Activated CD4-positive, alpha-beta T cell treated with anti-CD3 and anti-CD28 coated beads for 48 hours (primary cell): ENCODE measurements at regions not wholly inside any gene's neighbourhood (a gene's known extent, or its start where the extent isn't known, plus 50 kb on each side); places are given as distances from the start of the nearest gene placed in this dataset.
A peak's percentile ranks its signal among the peaks of the same experiment; 100 is the strongest.
"Not testable (repeated sequence)": the region's sequence is repeated elsewhere in the genome, so short reads cannot be mapped to it uniquely, and the experiment has no call there.

Experiments
- DNase-seq: peaks from one replicate; pipeline ENCODE4 v3.0.0-alpha.2; 2020

DNA sequence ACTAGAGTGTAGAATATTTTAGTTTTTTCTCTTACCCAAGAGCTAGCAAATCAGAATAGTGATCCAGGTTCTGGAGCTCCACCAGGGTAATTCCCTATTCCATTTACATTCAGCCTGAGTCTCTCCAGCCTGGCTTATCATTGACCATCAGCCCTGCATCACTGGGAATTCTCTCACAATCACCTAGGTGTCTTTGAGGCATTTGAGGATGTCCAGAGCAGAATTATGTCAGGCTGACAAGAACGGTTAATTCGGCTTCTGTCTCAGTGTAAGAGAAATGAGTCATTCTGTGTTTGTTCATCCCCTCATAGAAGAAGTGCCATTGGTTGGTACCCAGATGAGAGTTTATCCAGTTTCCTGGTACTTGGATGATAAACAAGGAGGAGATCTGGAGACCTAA lies 180.5 kb downstream of the ZNF737 start:
- DNase-seq: no peak

DNA sequence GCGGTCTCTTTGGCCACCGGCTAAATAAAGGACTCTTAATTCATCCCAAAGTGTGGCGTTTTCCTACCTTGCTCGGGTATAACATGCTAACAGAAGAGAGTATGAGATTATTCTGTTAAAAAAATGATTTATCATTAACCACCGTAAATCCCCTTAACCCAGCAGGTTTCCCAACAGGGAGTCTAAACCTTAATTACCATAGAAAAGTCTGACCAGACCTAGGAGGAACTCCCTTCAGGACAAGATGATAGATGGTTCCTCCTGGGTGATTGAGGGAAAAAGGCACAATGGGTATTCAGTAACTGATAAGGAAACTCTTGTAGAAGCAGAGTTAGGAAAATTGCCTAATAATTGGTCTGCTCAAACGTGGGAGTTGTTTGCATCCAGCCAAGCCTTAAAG lies 193.7 kb downstream of the ZNF737 start:
- no peak for DNase-seq

DNA sequence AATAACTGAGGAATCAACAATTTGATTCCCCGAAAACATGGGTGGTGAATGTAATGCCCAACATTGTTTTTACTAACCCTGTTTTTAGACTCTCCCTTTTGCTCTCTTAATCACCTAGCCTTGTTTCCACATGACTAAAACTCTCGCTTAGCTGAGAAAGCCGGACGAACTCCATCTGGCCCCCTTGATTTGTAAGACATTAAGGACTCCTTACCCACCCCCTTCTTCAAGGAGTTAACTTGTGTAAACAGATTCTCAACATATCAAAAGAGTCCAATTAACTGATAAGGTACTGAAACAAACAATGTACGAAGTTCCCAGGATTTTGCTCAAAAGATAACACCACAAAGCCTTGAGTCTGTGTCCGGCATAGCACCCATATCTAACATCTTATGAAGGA lies 194.3 kb downstream of the ZNF737 start:
- not testable (repeated sequence) for DNase-seq

- DNase-seq: no peak
Measured at GRCh38 chr19:20367811-20368294, 197.7 kb downstream of the ZNF737 start.

- no peak for DNase-seq
Measured at GRCh38 chr19:20365146-20365545, 198.1 kb downstream of the ZNF486 start.

- no peak for DNase-seq
Measured at GRCh38 chr19:20359933-20360720, 193.1 kb downstream of the ZNF486 start.

GRCh38 chr19:20358841-20359465 lies 191.9 kb downstream of the ZNF486 start:
- DNase-seq: not testable (repeated sequence)

GRCh38 chr19:20357921-20358320 lies 190.9 kb downstream of the ZNF486 start:
- no peak for DNase-seq

DNA sequence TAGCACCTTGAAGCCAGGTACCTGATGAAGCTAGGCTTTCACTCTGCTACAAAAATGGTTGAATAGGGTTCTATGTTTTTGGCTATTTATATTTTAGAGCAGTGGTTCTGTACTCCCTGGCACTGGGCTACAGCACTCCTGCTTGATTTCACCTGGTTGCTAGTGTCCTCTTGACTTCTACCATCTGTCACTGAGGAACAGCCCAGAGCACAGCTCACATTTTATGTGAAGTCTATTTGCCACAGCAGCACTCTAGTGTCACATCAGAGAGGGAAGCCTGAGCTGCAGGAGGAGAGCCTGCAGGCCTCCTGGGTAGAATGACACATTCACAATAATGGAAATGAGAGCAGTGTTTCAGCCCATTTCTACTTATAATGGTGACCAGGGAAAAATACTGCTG lies 184.2 kb downstream of the ZNF486 start:
- DNase-seq: no peak

GRCh38 chr19:20349206-20349605 lies 182.2 kb downstream of the ZNF486 start:
- no peak for DNase-seq

GRCh38 chr19:20339444-20339843 lies 172.4 kb downstream of the ZNF486 start:
- no peak for DNase-seq

- no peak for DNase-seq
Measured at GRCh38 chr19:20334760-20335159, 167.7 kb downstream of the ZNF486 start.

GRCh38 chr19:20333508-20333907 lies 166.5 kb downstream of the ZNF486 start:
- DNase-seq: no peak

DNA sequence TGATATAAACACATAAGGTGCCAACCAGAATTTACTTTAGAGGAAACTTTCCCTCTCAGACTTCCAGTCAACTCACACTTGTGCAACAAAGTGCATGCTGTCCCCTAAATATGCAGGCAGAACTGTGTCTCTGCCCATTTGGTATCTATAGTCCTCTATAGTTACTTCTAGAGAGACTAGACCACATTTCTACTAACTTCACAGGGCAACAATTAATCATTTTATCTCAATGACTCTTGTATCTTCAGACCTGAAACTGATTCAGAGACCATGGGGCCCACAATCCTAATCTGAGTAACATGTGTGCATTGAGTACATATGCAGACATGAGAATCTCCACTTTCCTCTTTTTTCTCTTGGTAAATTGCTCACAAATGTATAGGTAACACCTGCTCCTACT lies 158.1 kb downstream of the ZNF486 start:
- DNase-seq: peak; percentile 11

DNA sequence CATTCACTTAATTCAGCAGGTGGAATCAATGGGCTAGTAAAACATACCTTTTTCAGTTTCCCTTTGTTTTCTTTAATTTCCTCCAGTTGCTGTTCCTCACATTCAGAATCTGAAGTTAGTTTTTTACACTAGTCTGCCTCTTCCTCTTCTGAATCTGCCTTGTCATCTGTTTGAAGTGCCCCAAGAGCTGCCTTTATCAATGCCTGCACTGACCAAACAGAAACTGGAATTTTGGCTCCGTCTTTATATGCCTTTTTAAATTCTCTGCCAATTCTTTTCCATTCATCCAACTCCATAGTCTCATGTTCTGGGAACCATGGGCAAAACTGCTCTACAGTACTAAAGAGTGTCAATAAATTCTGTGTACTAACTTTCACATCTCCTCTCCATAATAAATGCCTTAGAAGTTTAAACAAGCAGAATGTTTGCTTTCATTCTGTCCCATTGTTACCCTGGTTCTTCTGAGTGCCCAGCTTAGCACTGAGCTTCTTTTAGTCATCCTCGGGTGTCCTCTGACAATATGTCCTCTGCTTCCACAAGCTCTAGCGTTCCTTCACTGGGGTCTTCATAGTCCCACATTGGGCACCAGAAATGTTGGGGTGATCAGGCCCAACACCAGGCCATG lies 154.2 kb downstream of the ZNF486 start:
- DNase-seq: no peak

DNA sequence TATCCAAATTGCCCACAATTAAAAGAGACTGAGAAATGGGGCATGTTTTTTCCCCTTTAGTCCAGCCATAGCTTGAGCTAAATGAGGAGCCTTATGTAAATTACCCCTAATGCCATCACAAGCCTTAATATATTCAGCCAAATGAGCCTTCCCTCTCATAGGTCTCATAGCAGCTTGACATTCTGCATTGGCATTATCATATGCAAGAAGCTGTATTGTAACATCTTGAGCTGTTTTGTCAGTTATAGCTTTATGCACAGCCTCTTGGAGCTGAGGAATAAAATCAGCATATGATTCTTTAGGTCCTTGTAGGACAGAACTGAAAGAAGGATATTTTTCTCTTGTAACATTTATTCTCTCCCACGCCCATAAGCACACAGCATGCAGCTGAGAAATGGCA lies 153.2 kb downstream of the ZNF486 start:
- no peak for DNase-seq

DNA sequence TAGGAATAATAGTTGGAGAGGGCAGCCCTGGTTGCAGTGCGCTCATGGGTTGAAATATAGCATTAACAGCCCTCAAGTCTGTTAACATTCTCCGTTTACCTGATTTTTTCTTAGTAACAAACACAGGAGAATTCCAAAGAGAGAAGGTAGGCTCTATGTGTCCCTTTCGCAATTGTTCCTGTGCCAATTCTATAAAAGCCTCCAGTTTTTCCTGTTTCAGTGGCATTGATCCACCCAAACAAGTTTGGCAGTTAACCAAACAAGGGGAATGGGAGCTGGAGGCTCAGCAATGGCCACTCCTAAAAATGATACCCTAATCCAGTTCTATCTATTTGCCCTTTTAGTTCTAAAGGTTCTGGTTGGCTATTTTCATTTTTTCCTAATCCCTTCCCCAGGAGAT lies 151.6 kb downstream of the ZNF486 start:
- no peak for DNase-seq

DNA sequence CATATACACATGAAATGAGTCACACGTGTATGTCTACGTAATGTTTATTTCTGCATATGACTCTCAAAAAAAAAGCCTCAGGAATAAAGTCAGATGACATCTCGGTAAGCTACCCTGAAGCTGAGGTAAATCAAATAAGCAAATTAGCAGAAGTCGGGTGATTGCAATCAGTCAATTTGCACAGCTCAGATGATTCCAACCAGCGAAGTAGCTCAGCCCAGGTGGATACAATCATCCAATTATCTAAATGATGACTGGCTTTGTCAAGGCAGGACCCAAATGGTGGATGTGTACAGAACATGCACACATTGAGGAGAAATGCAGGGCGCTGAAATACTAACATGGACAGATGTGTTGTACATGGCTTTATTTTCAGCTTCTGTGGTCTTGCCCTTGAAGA lies 148.5 kb downstream of the ZNF486 start:
- no peak for DNase-seq

DNA sequence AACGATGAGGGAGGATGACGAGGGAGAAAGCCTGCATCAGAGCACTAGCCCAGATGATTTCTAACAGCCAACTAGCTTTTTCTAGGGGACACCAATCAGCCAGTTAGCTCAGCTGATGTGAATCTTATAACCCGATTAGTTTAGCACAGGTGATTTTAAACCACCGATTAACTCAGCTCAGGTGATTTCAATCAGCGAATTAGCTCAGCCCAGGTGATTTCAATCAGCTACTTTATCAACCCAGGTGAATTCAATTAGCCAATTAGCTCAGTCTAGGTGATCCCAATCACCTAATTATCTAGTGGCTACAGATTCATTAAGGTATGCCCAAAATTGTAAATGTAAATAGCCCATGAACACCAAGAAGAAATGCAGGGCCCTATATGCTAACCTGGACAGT lies 146.9 kb downstream of the ZNF486 start:
- no peak for DNase-seq

DNA sequence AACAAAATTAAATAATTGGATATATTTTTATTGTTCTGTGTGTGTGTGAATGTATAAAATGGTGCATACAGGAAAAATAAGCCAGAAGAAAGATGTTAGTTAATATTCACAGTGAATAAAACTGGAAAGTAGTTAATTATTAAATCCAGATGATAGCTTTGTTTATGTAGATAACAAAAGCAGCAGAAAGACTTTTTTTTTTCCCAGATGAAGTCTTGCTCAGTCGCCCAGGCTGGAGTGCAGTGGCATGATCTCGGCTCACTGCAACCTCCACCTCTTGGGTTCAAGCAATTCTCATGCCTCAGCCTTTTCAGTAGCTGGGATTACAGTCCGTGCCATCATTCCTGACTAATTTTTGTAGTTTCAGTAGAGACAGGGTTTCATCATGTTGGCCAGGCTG lies 140.1 kb downstream of the ZNF486 start:
- DNase-seq: no peak

DNA sequence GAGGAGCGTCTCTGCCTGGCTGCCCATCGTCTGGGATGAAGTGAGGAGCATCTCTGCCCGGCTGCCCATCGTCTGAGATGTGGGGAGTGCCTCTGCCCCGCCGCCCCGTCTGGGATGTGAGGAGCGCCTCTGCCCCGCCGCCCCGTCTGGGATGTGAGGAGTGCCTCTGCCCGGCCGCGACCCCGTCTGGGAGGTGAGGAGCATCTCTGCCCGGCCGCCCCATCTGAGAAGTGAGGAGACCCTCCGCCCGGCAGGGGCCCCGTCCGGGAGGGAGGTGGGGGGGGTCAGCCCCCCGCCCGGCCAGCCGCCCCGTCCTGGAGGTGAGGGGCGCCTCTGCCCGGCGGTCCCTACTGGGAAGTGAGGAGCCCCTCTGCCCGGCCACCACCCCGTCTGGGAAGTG lies 129.3 kb downstream of the ZNF486 start:
- not testable (repeated sequence) for DNase-seq

GRCh38 chr19:20294181-20294580 lies 127.2 kb downstream of the ZNF486 start:
- no peak for DNase-seq

- not testable (repeated sequence) for DNase-seq
Measured at GRCh38 chr19:20292520-20292919, 125.5 kb downstream of the ZNF486 start.

- DNase-seq: no peak
Measured at GRCh38 chr19:20289186-20289585, 122.2 kb downstream of the ZNF486 start.
